ENCODE measurements at regions not wholly inside any gene's neighbourhood (a gene's known extent, or its start where the extent isn't known, plus 50 kb on each side); places are given as distances from the start of the nearest gene placed in this dataset.

DNA sequence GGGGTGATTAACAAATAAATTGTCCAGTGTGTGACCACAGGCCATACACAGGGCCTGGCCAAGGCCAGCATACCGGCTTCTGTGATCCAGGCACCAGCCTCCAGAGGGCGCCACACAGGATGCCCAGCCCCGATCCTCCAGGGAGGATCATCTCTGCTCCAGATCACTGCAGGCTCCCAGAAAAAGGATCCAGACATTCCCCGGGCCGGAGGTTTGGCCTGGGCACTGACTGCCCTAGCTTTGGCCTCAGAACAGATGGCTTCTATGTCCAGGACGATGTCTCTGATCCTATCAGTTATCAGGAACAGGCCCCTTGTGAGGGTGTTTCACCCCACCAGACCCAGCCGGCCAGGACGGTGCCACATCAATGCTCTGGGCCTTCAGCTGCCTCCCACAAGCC, 74.5 kb upstream of the LMO1 start:
- TF ChIP-seq ZBTB1 (CRISPR knock-in tag; IDR thresholded peaks at IDR 0.05; ENCODE audit: borderline replicate concordance) (no peak), ZNF274 (CRISPR knock-in tag; IDR thresholded peaks at IDR 0.05) (no peak), KDM6A (CRISPR knock-in tag; IDR thresholded peaks at IDR 0.05; ENCODE audit: low read depth) (no peak), NFKB2 (CRISPR knock-in tag; IDR thresholded peaks at IDR 0.05; ENCODE audit: borderline replicate concordance) (no peak), TGIF2 (CRISPR knock-in tag; IDR thresholded peaks at IDR 0.05) (no peak), RFX1 (IDR thresholded peaks at IDR 0.05) (no peak), MAFF (IDR thresholded peaks at IDR 0.05; ENCODE audit: low read depth, low read length) (no peak)
- TF ChIP-seq, protein P1, sequence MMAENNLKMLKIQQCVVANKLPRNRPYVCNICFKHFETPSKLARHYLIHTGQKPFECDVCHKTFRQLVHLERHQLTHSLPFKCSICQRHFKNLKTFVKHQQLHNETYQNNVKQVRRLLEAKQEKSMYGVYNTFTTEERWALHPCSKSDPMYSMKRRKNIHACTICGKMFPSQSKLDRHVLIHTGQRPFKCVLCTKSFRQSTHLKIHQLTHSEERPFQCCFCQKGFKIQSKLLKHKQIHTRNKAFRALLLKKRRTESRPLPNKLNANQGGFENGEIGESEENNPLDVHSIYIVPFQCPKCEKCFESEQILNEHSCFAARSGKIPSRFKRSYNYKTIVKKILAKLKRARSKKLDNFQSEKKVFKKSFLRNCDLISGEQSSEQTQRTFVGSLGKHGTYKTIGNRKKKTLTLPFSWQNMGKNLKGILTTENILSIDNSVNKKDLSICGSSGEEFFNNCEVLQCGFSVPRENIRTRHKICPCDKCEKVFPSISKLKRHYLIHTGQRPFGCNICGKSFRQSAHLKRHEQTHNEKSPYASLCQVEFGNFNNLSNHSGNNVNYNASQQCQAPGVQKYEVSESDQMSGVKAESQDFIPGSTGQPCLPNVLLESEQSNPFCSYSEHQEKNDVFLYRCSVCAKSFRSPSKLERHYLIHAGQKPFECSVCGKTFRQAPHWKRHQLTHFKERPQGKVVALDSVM (CRISPR knock-in tag; IDR thresholded peaks at IDR 0.05), result no peak
- TF ChIP-seq, protein P2, sequence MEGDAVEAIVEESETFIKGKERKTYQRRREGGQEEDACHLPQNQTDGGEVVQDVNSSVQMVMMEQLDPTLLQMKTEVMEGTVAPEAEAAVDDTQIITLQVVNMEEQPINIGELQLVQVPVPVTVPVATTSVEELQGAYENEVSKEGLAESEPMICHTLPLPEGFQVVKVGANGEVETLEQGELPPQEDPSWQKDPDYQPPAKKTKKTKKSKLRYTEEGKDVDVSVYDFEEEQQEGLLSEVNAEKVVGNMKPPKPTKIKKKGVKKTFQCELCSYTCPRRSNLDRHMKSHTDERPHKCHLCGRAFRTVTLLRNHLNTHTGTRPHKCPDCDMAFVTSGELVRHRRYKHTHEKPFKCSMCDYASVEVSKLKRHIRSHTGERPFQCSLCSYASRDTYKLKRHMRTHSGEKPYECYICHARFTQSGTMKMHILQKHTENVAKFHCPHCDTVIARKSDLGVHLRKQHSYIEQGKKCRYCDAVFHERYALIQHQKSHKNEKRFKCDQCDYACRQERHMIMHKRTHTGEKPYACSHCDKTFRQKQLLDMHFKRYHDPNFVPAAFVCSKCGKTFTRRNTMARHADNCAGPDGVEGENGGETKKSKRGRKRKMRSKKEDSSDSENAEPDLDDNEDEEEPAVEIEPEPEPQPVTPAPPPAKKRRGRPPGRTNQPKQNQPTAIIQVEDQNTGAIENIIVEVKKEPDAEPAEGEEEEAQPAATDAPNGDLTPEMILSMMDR (CRISPR knock-in tag; IDR thresholded peaks at IDR 0.05), result peak; percentile 75

Data from HepG2 (cell line).